ENCODE measurements at regions not wholly inside any gene's neighbourhood (a gene's known extent, or its start where the extent isn't known, plus 50 kb on each side); places are given as distances from the start of the nearest gene placed in this dataset.

- no peak for TF ChIP-seq CTCF (IDR thresholded peaks at IDR 0.05; ENCODE audit: low read depth, low read length)
- DNase-seq (ENCODE audit: extremely low read depth, low read depth): no peak
Measured at GRCh38 chrX:8861908-8862307, 60.7 kb upstream of the FAM9A start.

- no peak for TF ChIP-seq CTCF (IDR thresholded peaks at IDR 0.05; ENCODE audit: low read depth, low read length)
- DNase-seq (ENCODE audit: extremely low read depth, low read depth): no peak
Measured at GRCh38 chrX:8851231-8851886, 50.2 kb upstream of the FAM9A start.
